OCI-LY1 (cell line): ENCODE measurements at regions not wholly inside any gene's neighbourhood (a gene's known extent, or its start where the extent isn't known, plus 50 kb on each side); places are given as distances from the start of the nearest gene placed in this dataset.

ENCODE experiments used
- H2AFZ ChIP-seq: fragments of 200-600 bp; sonication (generic), shearing (Covaris generic); 2 replicates; pipeline ENCODE4 v1.6.0; 2014; ENCODE audit warnings: antibody characterized with exemption, mild to moderate bottlenecking, low read length
- H3F3A ChIP-seq: fragments of 200-600 bp; sonication (generic), shearing (Covaris generic); 2 replicates; pipeline ENCODE4 v1.6.0; 2014; ENCODE audit warnings: mild to moderate bottlenecking, antibody characterized with exemption, low read length, moderate library complexity; ENCODE audit not compliant: insufficient read depth
- H3K27ac ChIP-seq: fragments of 200-600 bp; sonication (generic); 2 replicates; pipeline ENCODE4 v1.5.1; 2014; ENCODE audit warnings: low read length, mixed run types, mild to moderate bottlenecking, low read depth; ENCODE audit not compliant: poor library complexity, severe bottlenecking
- H3K27me3 ChIP-seq: fragments of 200-600 bp; sonication (generic); 2 replicates; pipeline ENCODE4 v1.6.0; 2014; ENCODE audit warnings: antibody characterized with exemption, mild to moderate bottlenecking, low read length, moderate library complexity; ENCODE audit not compliant: insufficient read depth
- H3K36me3 ChIP-seq: fragments of 200-600 bp; sonication (generic); 2 replicates; pipeline ENCODE4 v1.6.1; 2014; ENCODE audit warnings: mild to moderate bottlenecking, antibody characterized with exemption, low read length, moderate library complexity, mixed read lengths; ENCODE audit not compliant: insufficient read depth
- H3K4me1 ChIP-seq: fragments of 200-600 bp; sonication (generic); 2 replicates; pipeline ENCODE4 v1.5.1; 2014; ENCODE audit warnings: mild to moderate bottlenecking, low read length, moderate library complexity; ENCODE audit not compliant: insufficient read depth, severe bottlenecking
- H3K4me2 ChIP-seq: fragments of 200-600 bp; sonication (generic), shearing (Covaris generic); 2 replicates; pipeline ENCODE4 v1.6.1; 2014; ENCODE audit warnings: low read length
- H3K4me3 ChIP-seq: fragments of 200-600 bp; sonication (generic); 2 replicates; pipeline ENCODE4 v1.5.1; 2014; ENCODE audit warnings: low read length, low read depth, mild to moderate bottlenecking, mixed read lengths; ENCODE audit not compliant: poor library complexity, severe bottlenecking
- H3K79me2 ChIP-seq: fragments of 200-600 bp; shearing (Covaris generic); 2 replicates; pipeline ENCODE4 v1.6.1; 2016; ENCODE audit warnings: mixed run types, low read length, mixed read lengths; ENCODE audit not compliant: insufficient read depth
- H3K9ac ChIP-seq: fragments of 200-600 bp; sonication (generic), shearing (Covaris generic); 2 replicates; pipeline ENCODE4 v1.6.1; 2014; ENCODE audit warnings: mild to moderate bottlenecking, low read length, mixed read lengths
- H3K9me2 ChIP-seq: fragments of 200-600 bp; sonication (generic), shearing (Covaris generic); 2 replicates; pipeline ENCODE4 v1.6.1; 2014; ENCODE audit warnings: low read depth, mild to moderate bottlenecking, low read length, mixed read lengths
- H3K9me3 ChIP-seq: fragments of 200-600 bp; shearing (Covaris generic); 2 replicates; pipeline ENCODE4 v1.6.1; 2014; ENCODE audit warnings: low read length, mixed read lengths
- H4K20me1 ChIP-seq: fragments of 200-600 bp; sonication (generic), shearing (Covaris generic); 2 replicates; pipeline ENCODE4 v1.6.0; 2016; ENCODE audit warnings: mild to moderate bottlenecking, low read length; ENCODE audit not compliant: insufficient read depth
- EZH2 ChIP-seq: fragments of 200-600 bp; sonication (generic), shearing (Covaris generic); IDR thresholded peaks from 2 replicates; pipeline ENCODE4 v1.8.0; 2017; ENCODE audit warnings: borderline replicate concordance, mixed run types, mild to moderate bottlenecking, antibody characterized with exemption, low read length, moderate library complexity, mixed read lengths
- TF ChIP-seq, protein P1 (sequence below): fragments of 200-600 bp; sonication (generic), shearing (Covaris generic); IDR thresholded peaks from 2 replicates; pipeline ENCODE4 v1.5.1; 2017; ENCODE audit warnings: mild to moderate bottlenecking, antibody characterized with exemption, low read length, moderate library complexity, mixed read lengths

DNA sequence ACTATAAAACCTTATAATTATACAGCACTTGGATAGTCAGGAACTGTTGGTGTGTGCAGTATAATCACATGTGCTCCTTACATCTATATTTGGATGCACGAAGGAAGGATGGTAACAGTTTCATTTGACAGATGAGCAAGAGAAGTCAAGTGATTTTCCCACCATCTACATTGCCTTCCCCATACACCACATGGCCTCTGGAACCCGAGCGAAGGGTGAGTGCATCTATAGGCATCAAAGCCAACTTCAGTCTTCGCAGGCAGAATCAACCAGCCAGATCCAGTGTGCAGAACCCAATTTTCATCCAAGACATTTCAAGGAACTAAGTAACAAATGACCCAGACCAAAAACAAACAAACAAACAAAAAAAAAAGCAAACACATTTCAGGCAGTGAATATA lies 85.1 kb upstream of the BLID start:
- H3K36me3 ChIP-seq = no peaks in the 10 kb centered on the region
- H3K9me3 ChIP-seq = no peaks in the 10 kb centered on the region
- H3K4me1 ChIP-seq = no peaks in the 10 kb centered on the region
- H3K4me2 ChIP-seq = no peak overlapping the region
- TF ChIP-seq EZH2 = no peak
- TF ChIP-seq, protein P1, sequence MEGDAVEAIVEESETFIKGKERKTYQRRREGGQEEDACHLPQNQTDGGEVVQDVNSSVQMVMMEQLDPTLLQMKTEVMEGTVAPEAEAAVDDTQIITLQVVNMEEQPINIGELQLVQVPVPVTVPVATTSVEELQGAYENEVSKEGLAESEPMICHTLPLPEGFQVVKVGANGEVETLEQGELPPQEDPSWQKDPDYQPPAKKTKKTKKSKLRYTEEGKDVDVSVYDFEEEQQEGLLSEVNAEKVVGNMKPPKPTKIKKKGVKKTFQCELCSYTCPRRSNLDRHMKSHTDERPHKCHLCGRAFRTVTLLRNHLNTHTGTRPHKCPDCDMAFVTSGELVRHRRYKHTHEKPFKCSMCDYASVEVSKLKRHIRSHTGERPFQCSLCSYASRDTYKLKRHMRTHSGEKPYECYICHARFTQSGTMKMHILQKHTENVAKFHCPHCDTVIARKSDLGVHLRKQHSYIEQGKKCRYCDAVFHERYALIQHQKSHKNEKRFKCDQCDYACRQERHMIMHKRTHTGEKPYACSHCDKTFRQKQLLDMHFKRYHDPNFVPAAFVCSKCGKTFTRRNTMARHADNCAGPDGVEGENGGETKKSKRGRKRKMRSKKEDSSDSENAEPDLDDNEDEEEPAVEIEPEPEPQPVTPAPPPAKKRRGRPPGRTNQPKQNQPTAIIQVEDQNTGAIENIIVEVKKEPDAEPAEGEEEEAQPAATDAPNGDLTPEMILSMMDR = no peak
- H3K27me3 ChIP-seq = no peaks in the 10 kb centered on the region
- no peak overlapping the region for H3K27ac ChIP-seq
- no peaks in the 10 kb centered on the region for H3K9me2 ChIP-seq
- H3K9ac ChIP-seq = no peak overlapping the region
- H3K4me3 ChIP-seq = no peak overlapping the region
- H3K79me2 ChIP-seq = no peaks in the 10 kb centered on the region
- no peaks in the 10 kb centered on the region for H3F3A ChIP-seq
- no peak overlapping the region for H2AFZ ChIP-seq
- H4K20me1 ChIP-seq = no peaks in the 10 kb centered on the region

DNA sequence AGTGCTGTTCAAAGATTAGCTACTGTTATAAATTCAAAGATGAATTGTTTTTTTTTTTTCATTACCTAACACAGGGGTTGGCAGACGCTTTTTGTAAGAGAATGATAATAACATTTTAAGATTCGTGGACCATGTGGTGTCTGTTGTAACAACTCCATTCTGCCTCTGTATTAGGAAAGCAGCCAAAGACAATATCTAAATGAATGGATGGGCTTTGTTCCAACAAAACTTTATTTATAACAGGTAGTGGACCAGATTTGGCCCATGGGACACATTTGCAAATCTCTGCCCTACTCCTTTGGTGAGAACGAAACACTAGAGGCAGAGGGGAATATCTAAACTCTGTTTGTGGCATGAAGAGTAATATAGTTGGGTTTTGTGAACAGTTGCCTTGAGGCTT lies 83.6 kb upstream of the BLID start:
- no peaks in the 10 kb centered on the region for H4K20me1 ChIP-seq
- no peak overlapping the region for H2AFZ ChIP-seq
- H3K4me2 ChIP-seq = no peak overlapping the region
- no peak for TF ChIP-seq EZH2
- TF ChIP-seq, protein P1 = no peak
- no peaks in the 10 kb centered on the region for H3K9me2 ChIP-seq
- no peak overlapping the region for H3K4me3 ChIP-seq
- no peaks in the 10 kb centered on the region for H3K4me1 ChIP-seq
- no peaks in the 10 kb centered on the region for H3K79me2 ChIP-seq
- H3K27me3 ChIP-seq = no peaks in the 10 kb centered on the region
- H3K27ac ChIP-seq = no peak overlapping the region
- H3K36me3 ChIP-seq = no peaks in the 10 kb centered on the region
- no peaks in the 10 kb centered on the region for H3F3A ChIP-seq
- no peaks in the 10 kb centered on the region for H3K9me3 ChIP-seq
- no peak overlapping the region for H3K9ac ChIP-seq

DNA sequence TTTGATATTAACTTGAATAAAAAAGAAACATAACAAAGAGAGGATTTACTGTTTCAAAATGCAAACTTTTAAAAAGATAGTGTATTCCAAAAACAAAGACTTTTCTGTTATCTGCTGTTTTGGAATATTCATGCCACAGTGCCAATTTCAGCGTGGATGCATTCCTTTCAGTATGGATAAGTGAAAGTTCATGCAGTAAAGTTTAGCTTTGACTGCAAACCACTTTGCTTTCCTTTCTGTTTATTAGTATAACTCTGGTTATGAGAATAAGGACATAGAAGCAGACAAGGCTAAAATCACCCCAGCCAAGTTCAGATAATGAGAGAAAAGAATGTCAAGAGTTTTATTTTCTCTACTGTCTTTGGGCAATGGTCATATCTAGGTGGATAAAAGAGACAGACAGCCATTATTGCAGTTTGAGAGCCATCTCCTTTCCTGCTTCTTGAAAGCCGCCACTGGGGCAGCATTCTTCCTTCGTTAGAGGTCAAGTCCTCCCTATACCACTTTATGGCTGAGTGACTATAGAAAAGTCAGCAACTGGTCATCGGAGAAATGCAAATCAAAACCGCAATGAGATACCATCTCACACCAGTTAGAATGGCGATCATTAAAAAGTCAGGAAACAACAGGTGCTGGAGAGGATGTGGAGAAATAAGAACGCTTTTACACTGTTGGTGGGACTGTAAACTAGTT lies 82.4 kb upstream of the BLID start:
- Histone ChIP-seq H3K27ac (no peak overlapping the region), H3K27me3 (no peaks in the 10 kb centered on the region), H3K36me3 (no peaks in the 10 kb centered on the region), H3K4me1 (no peaks in the 10 kb centered on the region), H2AFZ (no peak overlapping the region), H4K20me1 (no peaks in the 10 kb centered on the region), H3K9ac (no peak overlapping the region), H3K9me3 (no peaks in the 10 kb centered on the region), H3K79me2 (no peaks in the 10 kb centered on the region), H3K4me2 (no peak overlapping the region), H3F3A (no peaks in the 10 kb centered on the region), H3K4me3 (no peak overlapping the region), H3K9me2 (no peaks in the 10 kb centered on the region)
- TF ChIP-seq, protein P1 = no peak
- TF ChIP-seq EZH2 = no peak
